ENCODE measurements at regions not wholly inside any gene's neighbourhood (a gene's known extent, or its start where the extent isn't known, plus 50 kb on each side); places are given as distances from the start of the nearest gene placed in this dataset.
"Not testable (repeated sequence)": the region's sequence is repeated elsewhere in the genome, so short reads cannot be mapped to it uniquely, and the experiment has no call there.

DNA sequence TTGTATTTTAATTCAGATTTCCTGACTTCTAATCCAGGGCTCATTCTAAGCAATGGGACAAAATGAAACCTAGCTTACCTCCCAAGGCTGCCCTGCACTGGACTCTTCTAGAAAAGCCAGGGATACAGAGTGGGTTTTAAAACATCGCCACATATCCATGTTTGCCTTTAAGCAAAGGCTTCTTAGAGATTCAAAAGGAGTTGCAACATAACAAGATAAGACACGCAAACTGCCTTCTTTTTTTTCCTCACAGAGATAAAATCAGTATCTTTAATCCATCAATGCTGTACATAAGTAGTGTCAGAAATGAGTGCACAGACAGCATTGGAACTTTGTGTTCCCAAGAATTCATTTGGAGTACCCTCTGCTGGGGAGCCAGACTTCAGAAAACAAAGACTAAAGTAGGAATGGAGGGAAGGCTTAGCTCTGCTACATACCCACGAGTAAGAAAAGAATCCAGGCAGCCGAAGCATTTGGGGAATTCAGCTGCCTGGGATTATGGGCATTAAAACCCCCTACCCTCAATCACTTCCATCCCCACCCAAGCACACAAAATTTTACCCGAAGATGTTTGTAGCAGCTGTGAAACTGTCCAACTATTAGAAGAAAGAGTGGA is 427.8 kb downstream of the ARL4A start:
- ATAC-seq (ENCODE audit: low read depth) (no peak), DNase-seq (no peak)
- TF ChIP-seq, protein P1, sequence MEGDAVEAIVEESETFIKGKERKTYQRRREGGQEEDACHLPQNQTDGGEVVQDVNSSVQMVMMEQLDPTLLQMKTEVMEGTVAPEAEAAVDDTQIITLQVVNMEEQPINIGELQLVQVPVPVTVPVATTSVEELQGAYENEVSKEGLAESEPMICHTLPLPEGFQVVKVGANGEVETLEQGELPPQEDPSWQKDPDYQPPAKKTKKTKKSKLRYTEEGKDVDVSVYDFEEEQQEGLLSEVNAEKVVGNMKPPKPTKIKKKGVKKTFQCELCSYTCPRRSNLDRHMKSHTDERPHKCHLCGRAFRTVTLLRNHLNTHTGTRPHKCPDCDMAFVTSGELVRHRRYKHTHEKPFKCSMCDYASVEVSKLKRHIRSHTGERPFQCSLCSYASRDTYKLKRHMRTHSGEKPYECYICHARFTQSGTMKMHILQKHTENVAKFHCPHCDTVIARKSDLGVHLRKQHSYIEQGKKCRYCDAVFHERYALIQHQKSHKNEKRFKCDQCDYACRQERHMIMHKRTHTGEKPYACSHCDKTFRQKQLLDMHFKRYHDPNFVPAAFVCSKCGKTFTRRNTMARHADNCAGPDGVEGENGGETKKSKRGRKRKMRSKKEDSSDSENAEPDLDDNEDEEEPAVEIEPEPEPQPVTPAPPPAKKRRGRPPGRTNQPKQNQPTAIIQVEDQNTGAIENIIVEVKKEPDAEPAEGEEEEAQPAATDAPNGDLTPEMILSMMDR (IDR thresholded peaks at IDR 0.05), result no peak
- Mint-ChIP-seq H3K9me3 (no peaks in the 10 kb centered on the region), H3K4me1 (no peaks in the 10 kb centered on the region), H3K36me3 (ENCODE audit: low read depth) (no peaks in the 10 kb centered on the region), H3K27me3 (no peaks in the 10 kb centered on the region), H3K27ac (no peak overlapping the region), H3K4me3 (no peak overlapping the region)
- ChIA-PET POLR2A (no interaction called here), CTCF (no interaction called here)
- intact Hi-C loops (cut with micrococcal nuclease), result no loop called here

DNA sequence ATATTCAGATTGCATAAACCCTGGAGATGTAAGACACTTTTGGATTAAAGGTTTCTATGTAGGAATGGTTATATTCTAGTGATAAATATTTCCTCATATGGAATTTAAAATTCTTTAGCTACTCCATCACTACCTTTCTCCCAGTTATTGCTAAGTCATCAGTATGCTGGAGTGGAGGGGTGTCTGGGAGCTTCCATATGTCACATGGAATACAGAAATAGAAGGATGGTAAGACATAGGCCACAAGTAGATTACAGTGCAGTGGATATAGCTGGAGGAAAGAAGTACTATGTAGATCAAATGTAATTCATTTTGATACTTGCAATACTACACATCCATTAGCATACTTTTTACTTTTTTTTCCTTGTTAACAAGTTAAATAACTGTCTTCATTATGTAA is 428.4 kb downstream of the ARL4A start:
- TF ChIP-seq, protein P1 (IDR thresholded peaks at IDR 0.05), result no peak
- intact Hi-C loops (cut with micrococcal nuclease), result loop anchor here (2.0 kb wide), 2 partner anchors 429 to 591 kb away; partner anchors contain the start of gene ARL4A
- Mint-ChIP-seq H3K27ac (no peak overlapping the region), H3K4me3 (no peak overlapping the region), H3K27me3 (no peaks in the 10 kb centered on the region), H3K36me3 (ENCODE audit: low read depth) (no peaks in the 10 kb centered on the region), H3K9me3 (no peaks in the 10 kb centered on the region), H3K4me1 (no peaks in the 10 kb centered on the region)
- ATAC-seq (ENCODE audit: low read depth), result no peak
- POLR2A ChIA-PET, result interaction anchor here (0.5 kb wide), 1 partner anchor 442 kb away, joined by 5 read pairs; no protein-coding TSS in a partner anchor
- CTCF ChIA-PET, result no interaction called here
- DNase-seq, result no peak

DNA sequence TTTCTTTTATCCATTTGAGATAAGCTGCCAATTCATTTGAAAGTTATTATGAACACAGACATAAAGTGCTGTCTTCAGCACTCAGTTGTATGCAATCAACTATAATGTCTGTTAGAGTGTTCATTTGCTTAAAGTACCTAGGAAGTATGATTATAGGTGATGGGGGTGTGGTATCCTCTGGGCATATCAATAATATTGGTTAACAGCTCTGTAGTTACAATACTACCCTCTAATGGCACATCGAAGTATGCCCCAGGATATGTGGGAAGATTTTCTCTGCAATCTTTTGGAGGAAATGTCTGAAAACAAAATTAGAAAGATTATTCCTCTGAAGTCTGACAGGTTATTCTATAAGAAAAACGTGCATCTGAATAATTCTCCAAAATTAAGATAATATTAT is 429.7 kb downstream of the ARL4A start:
- Mint-ChIP-seq H3K4me1 (no peaks in the 10 kb centered on the region), H3K9me3 (peaks cover 4% of the 10 kb centered on the region), H3K4me3 (no peak overlapping the region), H3K27me3 (no peaks in the 10 kb centered on the region), H3K27ac (no peak overlapping the region), H3K36me3 (ENCODE audit: low read depth) (no peaks in the 10 kb centered on the region)
- POLR2A ChIA-PET, result interaction anchor here (0.5 kb wide), 1 partner anchor 431 kb away, joined by 3 read pairs; no protein-coding TSS in a partner anchor
- CTCF ChIA-PET, result interaction anchor here (1.7 kb wide), 1 partner anchor 442 kb away, joined by 4 read pairs; no protein-coding TSS in a partner anchor
- TF ChIP-seq, protein P1 (IDR thresholded peaks at IDR 0.05), result no peak
- ATAC-seq (ENCODE audit: low read depth), result no peak
- intact Hi-C loops (cut with micrococcal nuclease), result loop anchor here (1.0 to 2.0 kb wide), 3 partner anchors 430 to 592 kb away; partner anchors contain the start of gene ARL4A
- DNase-seq, result no peak

DNA sequence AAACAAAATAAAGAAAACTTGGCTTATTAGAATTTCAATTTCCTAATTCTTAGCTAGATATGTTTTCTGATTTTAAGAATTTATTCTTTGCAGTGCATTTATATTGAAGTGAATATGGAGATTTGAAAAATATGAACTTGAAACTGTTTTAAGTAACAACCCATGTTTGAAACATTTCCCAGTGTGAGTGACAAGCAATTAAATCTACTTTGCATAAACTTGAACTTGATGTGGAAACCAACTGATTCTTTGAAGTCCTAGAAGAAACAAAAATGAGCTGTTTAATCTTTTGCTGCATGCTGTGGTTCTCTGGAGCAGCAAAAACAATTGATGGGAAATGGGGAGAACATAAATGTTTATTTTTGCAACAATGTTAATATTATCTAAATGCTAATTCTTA is 430.2 kb downstream of the ARL4A start:
- CTCF ChIA-PET, result interaction anchor here (1.2 to 1.7 kb wide), 2 partner anchors 428 to 442 kb away, joined by 3 to 4 read pairs; no protein-coding TSS in a partner anchor
- TF ChIP-seq, protein P1 (IDR thresholded peaks at IDR 0.05), result no peak
- DNase-seq (no peak), ATAC-seq (ENCODE audit: low read depth) (no peak)
- no peak overlapping the region for H3K27ac Mint-ChIP-seq
- no peak overlapping the region for H3K4me3 Mint-ChIP-seq
- H3K36me3 Mint-ChIP-seq (ENCODE audit: low read depth), result no peaks in the 10 kb centered on the region
- peaks cover 4% of the 10 kb centered on the region for H3K9me3 Mint-ChIP-seq
- no peaks in the 10 kb centered on the region for H3K4me1 Mint-ChIP-seq
- no peaks in the 10 kb centered on the region for H3K27me3 Mint-ChIP-seq
- POLR2A ChIA-PET, result no interaction called here
- intact Hi-C loops (cut with micrococcal nuclease), result loop anchor here (1.0 to 2.0 kb wide), 3 partner anchors 431 to 593 kb away; partner anchors contain the start of gene ARL4A

DNA sequence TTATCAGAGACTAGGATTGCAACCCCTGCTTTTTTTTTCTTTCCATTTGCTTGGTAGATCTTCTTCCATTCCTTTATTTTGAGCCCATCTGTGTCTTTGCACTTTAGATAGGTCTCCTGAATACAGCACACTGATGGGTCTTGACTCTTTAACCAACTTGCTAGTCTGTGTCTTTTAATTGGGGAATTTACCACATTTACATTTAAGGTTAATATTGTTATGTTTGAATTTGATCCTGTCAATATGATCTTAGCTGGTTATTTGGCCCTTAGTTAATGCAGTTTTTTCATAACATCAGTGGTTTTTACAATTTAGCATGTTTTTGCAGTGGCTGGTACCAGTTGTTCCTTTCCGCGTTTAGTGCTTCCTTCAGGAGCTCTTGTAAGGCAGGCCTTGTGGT is 437.2 kb downstream of the ARL4A start:
- H3K27ac Mint-ChIP-seq; DNase-seq; ATAC-seq (ENCODE audit: low read depth); H3K27me3 Mint-ChIP-seq; H3K4me1 Mint-ChIP-seq; CTCF ChIA-PET; H3K9me3 Mint-ChIP-seq; intact Hi-C loops (cut with micrococcal nuclease); POLR2A ChIA-PET; H3K36me3 Mint-ChIP-seq (ENCODE audit: low read depth); H3K4me3 Mint-ChIP-seq: not testable (repeated sequence)

Data from activated B cell treated with CpG ODN at 0.5 μM for 24 hours (primary cell).